Amniotic stem cell (primary cell): ENCODE measurements at regions not wholly inside any gene's neighbourhood (a gene's known extent, or its start where the extent isn't known, plus 50 kb on each side); places are given as distances from the start of the nearest gene placed in this dataset.
A peak's percentile ranks its signal among the peaks of the same experiment; 100 is the strongest.
"Not testable (repeated sequence)": the region's sequence is repeated elsewhere in the genome, so short reads cannot be mapped to it uniquely, and the experiment has no call there.

Source experiments
- DNase-seq: peaks from one replicate; lab custom pipeline; 2025; lab: John Stamatoyannopoulos, UW

DNA sequence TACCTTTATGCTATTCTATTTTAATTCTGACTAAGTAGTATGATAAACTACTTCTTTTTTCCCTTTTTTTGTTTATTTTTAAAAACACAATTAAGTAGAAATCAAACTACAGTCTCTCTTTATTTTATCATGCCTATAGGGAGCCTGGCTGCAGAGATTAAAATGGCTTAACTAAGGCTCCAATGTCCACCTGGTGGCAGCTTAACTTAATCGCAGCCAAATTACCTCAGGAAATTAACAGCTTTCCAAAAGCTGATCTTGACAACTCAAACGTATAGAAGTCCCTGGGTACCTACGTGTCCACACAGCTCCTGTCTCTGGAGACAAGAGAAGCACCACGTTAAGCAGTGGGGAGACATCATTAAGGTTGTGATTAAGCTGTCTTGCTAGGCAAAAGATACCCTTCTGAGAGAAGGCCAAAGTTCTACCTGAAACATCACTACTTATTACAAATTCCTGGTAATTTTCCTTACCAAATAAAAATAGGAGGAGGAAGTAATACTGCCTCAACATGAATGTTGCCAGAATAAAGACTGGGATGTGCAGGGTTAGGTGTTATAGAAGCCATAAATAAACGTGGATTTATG, 63.2 kb upstream of the SNX19 start:
- no peak for DNase-seq

GRCh38 chr11:130980071-130980862, 64.0 kb upstream of the SNX19 start:
- no peak for DNase-seq

GRCh38 chr11:130984241-130984640, 68.0 kb upstream of the SNX19 start:
- DNase-seq, result not testable (repeated sequence)

- DNase-seq, result no peak
Measured at GRCh38 chr11:130992788-130993187, 76.5 kb upstream of the SNX19 start.

GRCh38 chr11:130994043-130994442, 77.8 kb upstream of the SNX19 start:
- no peak for DNase-seq

DNA sequence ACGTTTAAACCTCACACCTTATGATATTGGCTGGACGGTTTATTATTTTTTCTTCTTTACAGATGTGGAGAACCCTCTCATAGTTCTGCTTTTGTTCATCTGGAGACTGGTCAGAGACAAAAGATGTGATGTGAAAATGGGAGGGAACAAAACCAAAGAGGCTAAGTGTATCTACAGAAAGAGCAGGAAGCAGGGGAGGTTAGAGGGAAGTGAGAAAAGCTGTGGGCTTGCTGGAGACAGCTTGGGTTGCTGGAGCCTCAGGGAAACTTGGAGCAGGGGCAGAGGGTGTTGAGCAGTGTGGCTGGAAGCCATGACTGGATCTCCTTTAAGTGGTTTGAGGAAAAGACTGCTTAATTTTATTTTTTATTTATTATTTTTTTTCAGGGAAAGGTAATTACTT, 79.0 kb upstream of the SNX19 start:
- no peak for DNase-seq

GRCh38 chr11:130997278-130997677, 81.0 kb upstream of the SNX19 start:
- DNase-seq, result no peak

DNA sequence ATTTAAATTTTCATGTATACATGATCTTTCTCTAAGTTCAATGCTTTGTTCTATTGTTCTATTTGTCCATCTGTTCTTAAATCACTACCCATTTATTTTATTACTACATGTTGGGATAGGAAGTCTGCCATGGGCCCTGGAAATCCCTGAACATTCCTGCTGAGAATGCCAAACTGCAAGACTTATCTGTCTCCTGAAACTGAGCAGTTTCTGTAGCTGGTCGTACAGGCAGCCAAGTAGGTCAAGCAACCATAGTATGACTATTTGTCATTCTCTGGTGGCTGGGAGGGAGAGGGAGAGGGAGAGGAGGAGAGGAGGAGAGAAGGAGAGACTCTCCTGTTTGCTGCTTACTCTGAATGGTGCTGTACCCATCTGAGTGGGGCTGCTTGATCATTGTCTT, 82.8 kb upstream of the SNX19 start:
- DNase-seq, result no peak

DNA sequence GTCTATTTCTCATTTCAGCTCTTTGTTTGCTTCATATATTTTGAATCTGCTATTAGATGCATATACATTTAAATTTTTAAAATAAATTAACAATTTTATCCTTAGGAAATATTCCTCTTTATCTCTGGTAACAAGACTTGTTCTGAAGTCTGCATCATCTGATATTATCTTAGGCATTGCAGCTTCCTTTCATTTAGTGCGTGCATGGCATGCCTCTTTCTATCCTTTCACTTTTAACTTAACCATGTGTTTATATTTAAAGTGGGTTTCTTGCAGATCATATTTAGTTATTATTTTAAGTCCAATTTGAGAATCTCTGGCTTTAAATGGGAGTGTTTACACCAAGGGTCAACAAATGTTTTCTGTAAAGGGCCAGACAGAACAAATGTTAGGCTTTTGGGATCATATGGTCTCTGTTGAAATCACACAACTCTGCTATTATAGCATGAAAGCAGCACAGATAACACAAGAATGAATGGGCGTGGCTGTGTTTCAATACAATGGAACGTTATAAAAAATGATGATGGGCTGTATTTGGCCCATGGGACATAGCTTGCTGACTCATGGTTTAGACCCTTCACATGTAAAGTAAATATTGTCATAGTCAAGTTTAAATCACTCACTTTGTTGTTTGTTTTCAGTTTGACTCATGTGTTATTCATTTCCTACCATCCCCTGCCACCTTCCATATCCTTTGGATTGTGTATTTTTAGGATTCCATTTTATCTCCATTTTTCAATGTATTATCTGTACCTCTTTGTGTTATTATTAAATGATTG, 83.9 kb upstream of the SNX19 start:
- peak; percentile 63 for DNase-seq

DNA sequence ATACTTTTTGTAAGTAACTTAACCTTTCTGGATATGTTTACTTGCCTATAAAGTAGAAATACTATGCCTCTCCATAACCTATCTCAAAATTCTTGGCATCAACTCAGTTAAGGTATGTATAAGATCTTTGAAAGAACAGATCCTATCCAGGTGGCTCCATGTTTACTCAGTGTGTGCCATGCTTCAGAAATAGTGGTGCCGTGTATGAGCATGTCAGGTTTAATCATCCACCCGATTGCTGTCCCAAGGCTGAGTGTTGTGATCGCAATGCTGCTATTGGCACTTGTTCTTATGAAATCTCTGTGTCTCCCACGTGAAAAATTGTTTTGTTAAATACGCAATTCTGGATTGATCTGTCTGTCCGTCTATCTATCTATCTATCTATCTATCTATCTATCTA, 85.9 kb upstream of the SNX19 start:
- DNase-seq, result no peak

DNA sequence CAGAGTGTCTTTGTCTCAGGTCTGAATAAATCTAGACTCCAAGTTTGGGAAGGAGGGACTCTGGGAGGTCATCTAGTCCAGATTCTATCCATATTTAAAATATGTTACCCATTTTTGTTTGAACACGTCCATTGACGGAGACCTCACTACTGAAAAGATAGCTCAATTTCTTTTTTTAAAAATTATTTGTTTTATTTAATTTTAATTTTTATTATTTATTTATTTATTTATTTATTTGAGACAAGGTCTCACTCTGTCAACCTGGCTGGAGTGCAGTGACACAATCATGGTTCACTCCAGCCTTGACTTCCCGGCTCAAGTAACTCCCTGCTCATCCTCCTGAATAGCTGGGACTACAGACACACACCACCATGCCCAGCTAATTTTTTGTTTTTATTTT, 89.5 kb upstream of the SNX19 start:
- DNase-seq, result no peak

GRCh38 chr11:131025020-131025419, 108.7 kb upstream of the SNX19 start:
- peak; percentile 29 for DNase-seq

GRCh38 chr11:131025421-131026125, 109.3 kb upstream of the SNX19 start:
- DNase-seq, result no peak

GRCh38 chr11:131027491-131027890, 111.2 kb upstream of the SNX19 start:
- no peak for DNase-seq

DNA sequence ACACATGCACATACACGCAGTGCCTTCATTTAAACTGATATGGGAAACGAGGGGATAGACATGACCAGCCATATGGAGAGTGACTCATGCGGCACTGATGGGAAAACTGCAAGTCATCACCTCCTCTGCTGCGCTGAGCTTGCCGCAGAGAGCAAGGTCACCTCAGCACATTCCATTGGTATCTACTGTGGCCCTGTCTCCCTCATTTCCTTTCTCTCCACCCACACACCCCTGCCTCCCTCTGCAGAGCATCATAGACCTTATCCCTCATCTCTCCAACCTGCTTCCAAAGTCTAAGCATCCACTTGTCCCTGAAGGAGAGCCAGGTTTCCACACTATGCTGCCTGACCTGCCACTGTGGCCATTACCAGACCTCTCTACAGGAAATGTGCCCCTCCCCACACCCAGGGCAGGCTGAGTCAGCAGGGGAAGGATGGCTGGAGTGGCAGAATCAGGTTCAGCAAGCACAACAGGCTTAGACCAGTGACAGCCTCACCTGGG, 116.9 kb upstream of the SNX19 start:
- DNase-seq, result peak; percentile 65

- DNase-seq, result no peak
Measured at GRCh38 chr11:131036514-131036913, 120.2 kb upstream of the SNX19 start.

GRCh38 chr11:131037873-131038272, 121.6 kb upstream of the SNX19 start:
- DNase-seq, result no peak

DNA sequence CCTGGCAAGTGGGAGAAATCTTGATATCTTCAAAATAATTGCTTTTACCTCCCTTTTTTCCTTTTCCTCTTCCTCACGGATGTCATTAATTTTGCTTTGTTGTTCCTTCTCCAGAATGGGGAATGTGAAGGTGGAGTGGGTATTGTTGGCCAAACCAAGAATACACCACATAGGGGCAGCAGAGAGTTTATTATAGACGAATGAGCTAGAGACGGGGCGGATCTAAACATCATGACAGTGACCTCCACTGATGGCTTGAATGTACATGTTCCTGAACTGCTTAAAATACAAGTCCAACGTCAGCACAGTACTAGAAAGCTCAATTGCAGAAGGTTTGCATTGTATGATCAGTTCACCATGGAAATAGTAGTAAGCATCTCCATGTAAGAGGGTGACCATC, 122.3 kb upstream of the SNX19 start:
- no peak for DNase-seq

- no peak for DNase-seq
Measured at GRCh38 chr11:131041331-131042040, 125.2 kb upstream of the SNX19 start.

GRCh38 chr11:131042041-131042390, 125.7 kb upstream of the SNX19 start:
- no peak for DNase-seq

DNA sequence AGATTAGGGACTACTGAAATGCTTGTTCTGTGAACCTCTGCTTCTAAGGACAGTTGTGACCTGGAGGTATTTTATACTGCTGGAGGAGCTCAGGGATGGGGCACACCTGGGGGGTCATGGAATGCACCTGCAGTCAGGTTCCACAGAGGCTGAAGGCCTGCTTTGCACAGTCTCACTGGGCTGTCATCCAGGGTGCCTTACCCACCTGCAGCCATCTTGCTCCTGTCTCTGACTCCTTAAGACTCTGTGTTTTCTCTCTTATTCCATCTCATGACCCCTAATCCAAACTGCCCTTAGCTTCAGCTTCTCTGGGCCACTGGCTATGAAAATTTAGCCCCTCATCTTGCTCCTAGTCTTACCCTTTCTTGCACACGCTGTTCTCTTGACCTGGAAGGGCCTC, 127.0 kb upstream of the SNX19 start:
- DNase-seq, result no peak

DNA sequence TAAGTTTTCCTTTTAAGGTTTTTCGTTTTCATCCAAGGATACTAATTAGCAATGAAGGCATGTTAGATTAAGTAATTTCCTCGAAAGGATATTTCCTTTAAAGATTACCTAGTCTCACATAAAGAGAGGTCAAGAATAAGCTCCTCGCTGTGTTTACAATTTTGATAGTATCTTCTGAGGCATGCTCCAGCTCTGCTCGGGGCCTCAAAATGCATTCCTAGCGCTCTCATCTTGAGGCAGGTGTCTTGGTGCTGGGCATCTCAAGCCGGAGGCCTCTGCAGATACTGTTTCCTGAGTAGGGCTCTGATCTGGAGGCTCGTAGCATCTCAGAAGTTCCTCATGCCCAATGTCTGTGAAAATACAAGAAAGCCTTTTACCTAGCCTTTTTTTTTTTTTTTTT, 128.6 kb upstream of the SNX19 start:
- DNase-seq, result no peak
